Astrocyte of the spinal cord (primary cell): ENCODE measurements at regions not wholly inside any gene's neighbourhood (a gene's known extent, or its start where the extent isn't known, plus 50 kb on each side); places are given as distances from the start of the nearest gene placed in this dataset.

Experiments used
- DNase-seq: peaks from one replicate; pipeline ENCODE4 v3.0.0; 2011; ENCODE audit warnings: low read depth, low spot score
- H3K4me3 ChIP-seq: 2 replicates; pipeline ENCODE4 v1.5.1; 2011; ENCODE audit warnings: low read depth, mild to moderate bottlenecking, low read length, moderate library complexity
- in situ Hi-C: cut with HindIII; loops from 2 replicates; pipeline ENCODE4 v1.10.0; 2017; ENCODE audit warnings: low sequenced_read_pairs
- TF ChIP-seq, protein P1 (sequence below): IDR thresholded peaks from 2 replicates; pipeline ENCODE4 v1.5.1; 2012; ENCODE audit warnings: low read depth, mild to moderate bottlenecking, low read length, inconsistent platforms

DNA sequence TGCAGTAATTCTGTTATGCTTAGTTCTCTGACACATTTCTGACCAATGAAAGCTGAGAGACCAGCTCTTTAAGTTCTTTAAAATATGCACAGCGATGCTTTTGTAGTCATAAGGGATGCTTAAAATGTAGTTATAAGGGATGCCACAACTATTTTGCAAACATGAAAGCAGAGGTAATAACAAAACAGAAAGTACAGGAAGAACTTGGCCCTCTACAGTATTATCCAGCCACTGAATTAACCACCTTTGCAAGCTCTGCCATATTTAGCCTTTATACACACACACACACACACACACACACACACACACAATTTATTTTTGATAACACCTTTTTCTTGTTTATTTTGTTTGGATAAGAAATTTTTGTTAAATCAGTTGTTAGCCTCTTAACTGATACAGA, 590.0 kb downstream of the FAT4 start:
- no peak for DNase-seq
- H3K4me3 ChIP-seq: no peak overlapping the region
- TF ChIP-seq, protein P1, sequence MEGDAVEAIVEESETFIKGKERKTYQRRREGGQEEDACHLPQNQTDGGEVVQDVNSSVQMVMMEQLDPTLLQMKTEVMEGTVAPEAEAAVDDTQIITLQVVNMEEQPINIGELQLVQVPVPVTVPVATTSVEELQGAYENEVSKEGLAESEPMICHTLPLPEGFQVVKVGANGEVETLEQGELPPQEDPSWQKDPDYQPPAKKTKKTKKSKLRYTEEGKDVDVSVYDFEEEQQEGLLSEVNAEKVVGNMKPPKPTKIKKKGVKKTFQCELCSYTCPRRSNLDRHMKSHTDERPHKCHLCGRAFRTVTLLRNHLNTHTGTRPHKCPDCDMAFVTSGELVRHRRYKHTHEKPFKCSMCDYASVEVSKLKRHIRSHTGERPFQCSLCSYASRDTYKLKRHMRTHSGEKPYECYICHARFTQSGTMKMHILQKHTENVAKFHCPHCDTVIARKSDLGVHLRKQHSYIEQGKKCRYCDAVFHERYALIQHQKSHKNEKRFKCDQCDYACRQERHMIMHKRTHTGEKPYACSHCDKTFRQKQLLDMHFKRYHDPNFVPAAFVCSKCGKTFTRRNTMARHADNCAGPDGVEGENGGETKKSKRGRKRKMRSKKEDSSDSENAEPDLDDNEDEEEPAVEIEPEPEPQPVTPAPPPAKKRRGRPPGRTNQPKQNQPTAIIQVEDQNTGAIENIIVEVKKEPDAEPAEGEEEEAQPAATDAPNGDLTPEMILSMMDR: no peak
- in situ Hi-C loops: no loop called here

DNA sequence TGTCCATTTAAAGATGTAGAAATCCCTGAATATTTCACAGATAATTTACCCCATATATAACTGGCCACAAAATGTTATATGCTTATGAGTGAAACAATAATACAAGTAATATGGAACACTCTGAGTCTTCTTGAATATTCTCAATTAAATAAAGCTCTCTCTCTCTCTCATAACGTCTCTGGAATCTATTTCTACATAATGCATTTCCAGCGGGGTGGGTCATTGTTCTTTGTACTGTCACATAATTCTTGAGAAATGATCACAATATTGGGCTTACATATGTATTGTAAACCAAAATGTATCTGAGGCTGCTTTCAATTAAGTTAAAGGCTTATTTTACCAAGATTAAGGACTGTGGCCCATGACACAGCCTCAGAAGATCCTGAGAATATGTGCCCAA, 596.3 kb downstream of the FAT4 start:
- TF ChIP-seq, protein P1: no peak
- in situ Hi-C loops: no loop called here

DNA sequence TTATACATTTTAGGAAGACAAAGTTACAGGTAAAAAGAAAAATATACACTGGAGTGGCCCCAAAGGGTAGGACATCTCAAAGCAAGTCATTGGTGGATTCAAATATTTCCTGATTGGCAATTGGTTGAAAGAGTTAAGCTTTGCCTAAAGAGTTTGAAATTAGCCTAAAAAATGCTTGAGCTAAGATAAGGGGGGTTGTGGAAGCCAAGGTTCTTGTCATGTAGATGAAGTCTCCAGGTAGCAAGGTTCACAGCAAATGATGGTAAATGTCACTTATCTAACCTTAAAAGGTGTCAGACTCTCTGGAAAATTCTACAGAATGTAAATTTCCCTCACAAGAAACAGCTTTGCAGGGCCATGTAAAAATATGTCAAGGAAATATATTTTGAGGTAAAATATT, 596.7 kb downstream of the FAT4 start:
- TF ChIP-seq, protein P1: no peak
- DNase-seq: no peak
- H3K4me3 ChIP-seq: no peak overlapping the region
- in situ Hi-C loops: no loop called here

More for the DNA sequence above, 596.3 kb downstream of the FAT4 start:
- no peak overlapping the region for H3K4me3 ChIP-seq
- DNase-seq: no peak

DNA sequence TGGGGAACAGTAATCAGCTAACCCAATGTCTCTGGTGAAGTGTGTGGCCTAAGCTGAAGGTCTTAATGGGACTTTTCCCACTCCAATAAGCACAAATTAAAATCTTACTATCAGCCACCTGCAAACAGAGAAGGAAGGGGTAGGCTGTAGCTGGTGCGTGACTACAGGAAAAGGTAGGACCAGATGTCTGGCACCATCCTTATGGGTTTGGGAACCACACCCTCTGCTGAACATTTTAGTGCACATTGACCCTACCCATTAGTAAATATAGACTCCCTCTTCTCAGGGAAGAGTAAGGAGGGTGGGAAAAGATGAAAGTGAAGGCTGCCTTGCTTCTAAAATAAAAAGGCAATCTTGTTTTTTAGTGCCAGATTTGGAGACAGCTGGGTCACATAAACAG, 602.8 kb downstream of the FAT4 start:
- TF ChIP-seq, protein P1: no peak
- in situ Hi-C loops: no loop called here
- no peak for DNase-seq
- H3K4me3 ChIP-seq: no peak overlapping the region

DNA sequence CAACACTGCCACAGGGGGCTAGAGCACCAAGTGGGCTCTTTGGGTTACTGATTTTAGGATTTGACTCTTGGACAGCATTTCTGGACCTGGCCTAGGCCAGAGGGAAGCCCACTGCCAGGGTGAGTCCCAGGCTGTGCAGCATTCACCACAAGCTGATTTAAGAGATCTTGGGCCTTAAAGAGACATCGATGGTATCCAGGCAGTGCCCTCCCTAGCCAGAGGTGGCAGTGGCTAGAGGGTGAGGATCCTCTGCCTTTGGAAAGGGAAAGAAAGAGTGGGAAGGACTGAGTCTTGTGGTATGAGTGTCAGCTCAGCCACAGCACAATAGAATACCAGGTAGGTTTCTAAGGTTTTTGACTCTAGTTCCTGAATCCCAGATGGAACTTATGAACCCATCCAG, 613.9 kb downstream of the FAT4 start:
- TF ChIP-seq, protein P1: no peak
- in situ Hi-C loops: no loop called here
- no peak for DNase-seq
- H3K4me3 ChIP-seq: no peak overlapping the region

DNA sequence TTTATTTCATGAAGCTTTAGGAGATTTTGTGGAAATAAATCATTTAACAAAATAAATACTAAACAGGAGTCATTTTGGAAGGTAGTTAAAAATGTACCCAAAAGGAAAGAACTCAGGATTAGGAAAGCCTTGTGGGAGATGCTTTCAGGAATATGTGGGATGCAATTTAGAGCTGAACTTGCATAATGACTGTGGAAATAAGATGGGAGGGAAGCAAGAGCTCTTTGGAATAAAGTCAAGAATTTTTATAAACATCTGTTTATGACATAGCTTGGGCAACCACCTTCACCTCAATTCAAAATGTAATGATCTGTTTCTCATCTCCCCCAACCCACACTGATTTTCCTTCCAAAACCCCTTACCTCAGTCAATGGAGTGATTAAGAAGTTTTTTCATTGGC, 623.8 kb downstream of the FAT4 start:
- in situ Hi-C loops: no loop called here
- TF ChIP-seq, protein P1: no peak
- no peak for DNase-seq
- H3K4me3 ChIP-seq: no peak overlapping the region

DNA sequence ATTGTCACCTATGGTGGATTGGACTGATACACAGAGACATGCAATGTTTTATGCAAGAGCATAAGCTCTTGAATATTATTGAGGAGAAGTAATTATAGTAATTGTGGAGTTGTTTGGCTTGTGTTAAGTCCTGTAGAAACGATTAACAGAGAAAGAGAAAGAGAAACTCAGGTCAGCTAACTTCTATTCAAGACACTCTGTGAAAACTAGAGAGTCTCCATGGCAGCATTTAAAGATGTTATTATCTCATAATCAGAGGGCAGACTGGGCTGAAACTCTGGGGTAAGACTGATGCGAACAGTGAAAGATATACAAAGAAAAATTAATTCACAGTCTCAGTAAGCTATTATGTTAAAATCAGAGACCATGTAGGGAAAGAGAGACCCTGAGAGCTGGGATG, 625.7 kb downstream of the FAT4 start:
- in situ Hi-C loops: no loop called here

More for the DNA sequence above, 625.7 kb downstream of the FAT4 start:
- TF ChIP-seq, protein P1: no peak
- no peak for DNase-seq
- no peak overlapping the region for H3K4me3 ChIP-seq
